Transverse colon (tissue), 3 donors: ENCODE measurements at regions not wholly inside any gene's neighbourhood (a gene's known extent, or its start where the extent isn't known, plus 50 kb on each side); places are given as distances from the start of the nearest gene placed in this dataset.

ENCODE experiments used
- POLR2A ChIP-seq: fragments of 450-650 bp; IDR thresholded peaks from one replicate; pipeline ENCODE4 v1.6.1; 2016; ENCODE audit warnings: antibody characterized with exemption, mild to moderate bottlenecking, moderate library complexity
- TF ChIP-seq, protein P1 (sequence below), 5 experiments: fragments of 200-600 bp in 3 of 5; fragments of 450-650 bp in 2 of 5; sonication (generic) in 3 of 5; IDR thresholded peaks; 1 replicate in 2 of 5; 2 replicates in 3 of 5; pipeline ENCODE4 v1.5.1; 2016 to 2017; ENCODE audit warnings: antibody characterized with exemption in 5 of 5, inconsistent platforms in 3 of 5, mild to moderate bottlenecking in 2 of 5, moderate library complexity in 1 of 5

DNA sequence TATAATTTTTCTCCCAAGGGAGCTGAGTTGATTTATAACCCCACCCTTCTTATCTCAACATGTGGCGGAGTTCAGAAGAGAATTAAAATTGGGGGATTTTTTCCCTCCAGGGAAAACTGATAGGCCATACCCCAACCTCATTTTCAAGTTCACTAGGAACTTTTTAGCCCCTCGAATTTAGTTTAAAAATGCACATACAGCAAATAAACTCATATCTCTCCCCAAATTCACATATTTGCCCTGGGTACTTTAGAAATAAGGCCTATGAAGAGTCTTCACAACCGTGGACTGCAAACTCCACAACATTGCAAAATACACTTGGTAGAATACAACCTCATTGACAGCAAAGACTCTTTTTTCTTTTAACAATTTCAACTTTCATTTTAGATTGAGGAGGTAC, 206.7 kb upstream of the LEF1 start:
- no peak for TF ChIP-seq POLR2A
- TF ChIP-seq, protein P1, sequence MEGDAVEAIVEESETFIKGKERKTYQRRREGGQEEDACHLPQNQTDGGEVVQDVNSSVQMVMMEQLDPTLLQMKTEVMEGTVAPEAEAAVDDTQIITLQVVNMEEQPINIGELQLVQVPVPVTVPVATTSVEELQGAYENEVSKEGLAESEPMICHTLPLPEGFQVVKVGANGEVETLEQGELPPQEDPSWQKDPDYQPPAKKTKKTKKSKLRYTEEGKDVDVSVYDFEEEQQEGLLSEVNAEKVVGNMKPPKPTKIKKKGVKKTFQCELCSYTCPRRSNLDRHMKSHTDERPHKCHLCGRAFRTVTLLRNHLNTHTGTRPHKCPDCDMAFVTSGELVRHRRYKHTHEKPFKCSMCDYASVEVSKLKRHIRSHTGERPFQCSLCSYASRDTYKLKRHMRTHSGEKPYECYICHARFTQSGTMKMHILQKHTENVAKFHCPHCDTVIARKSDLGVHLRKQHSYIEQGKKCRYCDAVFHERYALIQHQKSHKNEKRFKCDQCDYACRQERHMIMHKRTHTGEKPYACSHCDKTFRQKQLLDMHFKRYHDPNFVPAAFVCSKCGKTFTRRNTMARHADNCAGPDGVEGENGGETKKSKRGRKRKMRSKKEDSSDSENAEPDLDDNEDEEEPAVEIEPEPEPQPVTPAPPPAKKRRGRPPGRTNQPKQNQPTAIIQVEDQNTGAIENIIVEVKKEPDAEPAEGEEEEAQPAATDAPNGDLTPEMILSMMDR (IDR thresholded peaks at IDR 0.05): no peak
